ENCODE measurements at regions not wholly inside any gene's neighbourhood (a gene's known extent, or its start where the extent isn't known, plus 50 kb on each side); places are given as distances from the start of the nearest gene placed in this dataset.

DNA sequence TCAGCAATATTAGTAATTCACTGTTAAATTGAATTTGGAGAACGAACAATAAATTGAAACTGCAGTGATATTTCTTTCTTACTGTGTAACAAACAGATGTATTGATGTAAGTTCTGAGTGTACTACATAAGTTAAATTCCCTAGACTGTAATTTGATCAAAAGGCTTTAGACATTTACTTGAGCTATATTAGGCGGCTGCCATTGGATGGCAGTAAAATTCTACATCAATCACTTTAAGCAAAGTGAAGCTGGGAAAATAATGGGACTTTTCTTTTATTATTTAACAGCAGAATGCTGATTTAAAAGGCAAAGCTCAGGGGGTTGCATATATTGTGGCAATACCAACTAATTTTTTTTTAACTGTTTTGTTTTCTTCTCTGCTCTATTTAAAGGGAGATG lies 212.6 kb upstream of the PLSCR5 start:
- no peak for ATAC-seq
- WGBS, 2 donors (ENCODE audit: low coverage in 1 of 2), result 65 to 81% methylated on average over 2 of the region's 2 CpGs
- H3K4me3 ChIP-seq, result no peak overlapping the region
- H3K27me3 ChIP-seq, result no peaks in the 10 kb centered on the region
- no peaks in the 10 kb centered on the region for H3K9me3 ChIP-seq
- H3K27ac ChIP-seq, result no peak overlapping the region
- TF ChIP-seq, protein P1, sequence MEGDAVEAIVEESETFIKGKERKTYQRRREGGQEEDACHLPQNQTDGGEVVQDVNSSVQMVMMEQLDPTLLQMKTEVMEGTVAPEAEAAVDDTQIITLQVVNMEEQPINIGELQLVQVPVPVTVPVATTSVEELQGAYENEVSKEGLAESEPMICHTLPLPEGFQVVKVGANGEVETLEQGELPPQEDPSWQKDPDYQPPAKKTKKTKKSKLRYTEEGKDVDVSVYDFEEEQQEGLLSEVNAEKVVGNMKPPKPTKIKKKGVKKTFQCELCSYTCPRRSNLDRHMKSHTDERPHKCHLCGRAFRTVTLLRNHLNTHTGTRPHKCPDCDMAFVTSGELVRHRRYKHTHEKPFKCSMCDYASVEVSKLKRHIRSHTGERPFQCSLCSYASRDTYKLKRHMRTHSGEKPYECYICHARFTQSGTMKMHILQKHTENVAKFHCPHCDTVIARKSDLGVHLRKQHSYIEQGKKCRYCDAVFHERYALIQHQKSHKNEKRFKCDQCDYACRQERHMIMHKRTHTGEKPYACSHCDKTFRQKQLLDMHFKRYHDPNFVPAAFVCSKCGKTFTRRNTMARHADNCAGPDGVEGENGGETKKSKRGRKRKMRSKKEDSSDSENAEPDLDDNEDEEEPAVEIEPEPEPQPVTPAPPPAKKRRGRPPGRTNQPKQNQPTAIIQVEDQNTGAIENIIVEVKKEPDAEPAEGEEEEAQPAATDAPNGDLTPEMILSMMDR (IDR thresholded peaks at IDR 0.05), result no peak
- TF ChIP-seq POLR2AphosphoS5 (IDR thresholded peaks at IDR 0.05) (no peak), EP300 (IDR thresholded peaks at IDR 0.05) (no peak), POLR2A (IDR thresholded peaks at IDR 0.05) (no peak)
- H3K4me1 ChIP-seq, result no peaks in the 10 kb centered on the region
- no peaks in the 10 kb centered on the region for H3K36me3 ChIP-seq

DNA sequence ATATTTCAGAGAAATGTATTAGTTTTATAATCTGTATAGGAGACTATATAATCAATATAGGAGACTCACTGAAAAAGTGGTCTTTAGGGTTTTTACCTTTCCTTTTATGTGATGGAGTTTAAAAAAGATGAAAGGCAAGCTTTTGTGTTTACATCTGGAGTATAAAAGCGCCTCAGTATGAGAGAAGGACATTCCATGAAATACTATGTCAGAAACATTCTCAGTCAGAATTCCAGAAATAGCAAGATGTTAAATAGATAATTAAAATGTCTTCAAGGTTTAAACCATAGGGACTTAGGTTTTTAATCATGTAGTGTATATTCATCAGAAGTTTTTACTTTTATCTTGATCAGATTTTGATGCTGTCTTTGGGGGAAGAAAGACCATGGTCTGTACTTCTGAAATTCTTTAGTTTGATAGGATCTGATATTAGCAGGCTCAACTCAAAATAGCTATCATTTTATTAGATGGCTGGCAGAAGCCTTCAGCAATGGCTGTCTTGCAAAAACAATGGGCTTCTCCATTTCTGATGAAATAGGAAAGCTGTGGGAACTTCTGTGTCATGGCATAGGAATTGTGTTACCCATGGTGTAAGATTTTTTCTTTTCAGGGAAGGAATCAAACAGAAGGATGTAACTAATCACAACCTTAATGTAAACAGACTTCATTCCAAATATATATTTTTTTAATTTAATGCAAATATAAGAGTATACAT lies 209.6 kb upstream of the PLSCR5 start:
- WGBS, 2 donors (ENCODE audit: low coverage in 1 of 2), result 50 to 75% methylated on average over 1 of the region's 1 CpG
- Histone ChIP-seq H3K27ac (no peak overlapping the region), H3K9me3 (no peaks in the 10 kb centered on the region), H3K4me3 (no peak overlapping the region), H3K27me3 (no peaks in the 10 kb centered on the region), H3K36me3 (no peaks in the 10 kb centered on the region), H3K4me1 (no peaks in the 10 kb centered on the region)
- TF ChIP-seq POLR2AphosphoS5 (IDR thresholded peaks at IDR 0.05), result no peak
- no peak for ATAC-seq

DNA sequence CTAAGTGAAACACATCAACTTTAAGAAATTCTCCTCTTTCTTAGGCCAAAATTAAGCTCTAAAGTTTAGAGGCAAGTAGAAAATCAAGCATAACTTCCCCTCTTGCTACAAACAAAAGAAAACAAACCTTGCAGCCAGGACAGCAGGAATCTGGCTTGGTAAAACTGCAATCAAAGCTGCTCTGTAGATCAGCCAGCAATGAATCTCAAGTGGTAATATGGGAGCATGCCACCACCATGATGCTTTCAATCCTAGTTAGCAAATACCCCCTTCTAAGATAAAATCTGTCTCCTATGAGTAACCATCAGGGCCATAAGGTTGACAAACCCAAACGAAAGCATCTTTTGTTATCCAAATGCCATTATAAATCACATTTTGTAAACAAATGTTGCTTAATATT lies 208.3 kb upstream of the PLSCR5 start:
- Histone ChIP-seq H3K9me3 (no peaks in the 10 kb centered on the region), H3K4me3 (no peak overlapping the region), H3K36me3 (no peaks in the 10 kb centered on the region), H3K27ac (no peak overlapping the region), H3K4me1 (no peaks in the 10 kb centered on the region), H3K27me3 (no peaks in the 10 kb centered on the region)
- ATAC-seq, result no peak
- WGBS, 2 donors (ENCODE audit: low coverage in 1 of 2), result 50% methylated on average over 1 of the region's 1 CpG
- no peak for TF ChIP-seq POLR2AphosphoS5 (IDR thresholded peaks at IDR 0.05)
- TF ChIP-seq, protein P1 (IDR thresholded peaks at IDR 0.05), result no peak
- TF ChIP-seq EP300 (IDR thresholded peaks at IDR 0.05), result no peak
- TF ChIP-seq POLR2A (IDR thresholded peaks at IDR 0.05), result no peak

DNA sequence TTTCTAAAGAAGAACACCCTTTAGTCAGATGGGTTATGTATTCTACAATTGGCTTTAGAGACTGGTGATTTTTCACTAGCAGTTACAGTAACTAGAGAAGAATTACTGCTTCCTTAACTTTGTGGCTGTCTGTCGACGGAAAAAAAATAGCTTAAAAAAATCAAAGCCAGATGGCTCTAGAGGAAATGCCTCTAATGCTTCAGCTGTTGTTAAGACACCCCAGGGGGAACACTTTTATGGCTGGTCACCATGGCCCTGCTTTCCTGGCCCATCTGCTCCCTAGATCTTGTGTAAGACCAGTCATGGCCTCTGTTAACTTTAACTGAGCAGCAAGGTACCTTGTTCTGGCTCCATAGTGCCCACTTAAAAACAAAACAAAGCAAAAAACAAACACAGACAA lies 198.6 kb upstream of the PLSCR5 start:
- ATAC-seq, result no peak
- Histone ChIP-seq H3K27ac (no peak overlapping the region), H3K4me1 (no peaks in the 10 kb centered on the region), H3K27me3 (no peaks in the 10 kb centered on the region), H3K9me3 (no peaks in the 10 kb centered on the region), H3K4me3 (no peak overlapping the region), H3K36me3 (no peaks in the 10 kb centered on the region)
- WGBS, 2 donors (ENCODE audit: low coverage in 1 of 2), result 37 to 54% methylated on average over 2 of the region's 2 CpGs
- TF ChIP-seq, protein P1 (IDR thresholded peaks at IDR 0.05), result no peak
- TF ChIP-seq POLR2AphosphoS5 (IDR thresholded peaks at IDR 0.05) (no peak), EP300 (IDR thresholded peaks at IDR 0.05) (no peak), POLR2A (IDR thresholded peaks at IDR 0.05) (no peak)

DNA sequence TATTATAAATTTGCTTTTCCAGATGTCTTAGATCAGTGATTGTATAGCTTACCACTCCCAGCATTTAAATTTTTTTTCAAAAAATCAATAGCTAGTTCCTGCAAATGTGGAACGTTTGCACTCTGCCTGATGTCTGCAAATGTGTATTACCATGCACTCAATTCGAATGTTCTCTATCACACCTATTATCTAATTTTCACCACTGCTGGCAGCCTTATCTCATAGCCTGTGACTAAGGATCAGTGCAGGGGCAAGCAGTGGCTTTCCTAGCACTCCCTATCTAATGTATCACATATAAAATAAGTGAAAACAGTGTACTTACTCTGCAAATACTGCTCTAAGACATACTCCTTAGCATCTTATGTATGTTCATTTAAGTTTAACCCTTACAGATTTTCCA lies 196.3 kb upstream of the PLSCR5 start:
- Histone ChIP-seq H3K4me1 (no peaks in the 10 kb centered on the region), H3K36me3 (no peaks in the 10 kb centered on the region), H3K4me3 (no peak overlapping the region), H3K27ac (no peak overlapping the region), H3K9me3 (no peaks in the 10 kb centered on the region), H3K27me3 (no peaks in the 10 kb centered on the region)
- WGBS, 2 donors (ENCODE audit: low coverage in 1 of 2), result 36 to 46% methylated on average over 2 of the region's 2 CpGs
- TF ChIP-seq, protein P1 (IDR thresholded peaks at IDR 0.05), result no peak
- TF ChIP-seq EP300 (IDR thresholded peaks at IDR 0.05) (no peak), POLR2A (IDR thresholded peaks at IDR 0.05) (no peak), POLR2AphosphoS5 (IDR thresholded peaks at IDR 0.05) (no peak)
- ATAC-seq, result no peak

Data from gastroesophageal sphincter (tissue), 4 donors.